HL-60/S4 (cell line): ENCODE measurements at regions not wholly inside any gene's neighbourhood (a gene's known extent, or its start where the extent isn't known, plus 50 kb on each side); places are given as distances from the start of the nearest gene placed in this dataset.
"Not testable (repeated sequence)": the region's sequence is repeated elsewhere in the genome, so short reads cannot be mapped to it uniquely, and the experiment has no call there.

ENCODE experiments used
- in situ Hi-C: fragments of 300-500 bp; cut with MboI; formaldehyde crosslinking; loops from 2 replicates; pipeline ENCODE4 v1.14.3; 2022; ENCODE audit warnings: low sequenced_read_pairs

- in situ Hi-C loops, result no loop called here
Observed at GRCh38 chr13:72657379-72657778, 70.0 kb downstream of the MZT1 start.

- in situ Hi-C loops, result no loop called here
Observed at GRCh38 chr13:72656357-72656756, 71.1 kb downstream of the MZT1 start.

- in situ Hi-C loops, result no loop called here
Observed at GRCh38 chr13:72653506-72653905, 73.9 kb downstream of the MZT1 start.

- in situ Hi-C loops, result no loop called here
Observed at GRCh38 chr13:72652681-72653080, 74.7 kb downstream of the MZT1 start.

GRCh38 chr13:72651144-72651543 lies 76.3 kb downstream of the MZT1 start:
- in situ Hi-C loops, result no loop called here

GRCh38 chr13:72650051-72650700 lies 77.3 kb downstream of the MZT1 start:
- in situ Hi-C loops, result no loop called here

- in situ Hi-C loops, result loop anchor here (25.0 kb wide), 1 partner anchor 1064 kb away; no protein-coding TSS in a partner anchor
Observed at GRCh38 chr13:72648513-72649065, 78.8 kb downstream of the MZT1 start.

GRCh38 chr13:72647422-72647821 lies 80.0 kb downstream of the MZT1 start:
- in situ Hi-C loops, result loop anchor here (25.0 kb wide), 1 partner anchor 1065 kb away; no protein-coding TSS in a partner anchor

- in situ Hi-C loops, result loop anchor here (25.0 kb wide), 1 partner anchor 1067 kb away; no protein-coding TSS in a partner anchor
Observed at GRCh38 chr13:72645521-72645920, 81.9 kb downstream of the MZT1 start.

GRCh38 chr13:72643311-72643989 lies 84.0 kb downstream of the MZT1 start:
- in situ Hi-C loops, result loop anchor here (25.0 kb wide), 1 partner anchor 1069 kb away; no protein-coding TSS in a partner anchor

- in situ Hi-C loops, result loop anchor here (25.0 kb wide), 1 partner anchor 1073 kb away; no protein-coding TSS in a partner anchor
Observed at GRCh38 chr13:72639377-72639776, 88.1 kb downstream of the MZT1 start.

- in situ Hi-C loops, result loop anchor here (25.0 kb wide), 1 partner anchor 1074 kb away; no protein-coding TSS in a partner anchor
Observed at GRCh38 chr13:72638059-72638815, 89.2 kb downstream of the MZT1 start.

GRCh38 chr13:72637561-72637960 lies 89.9 kb downstream of the MZT1 start:
- in situ Hi-C loops, result loop anchor here (25.0 kb wide), 1 partner anchor 1075 kb away; no protein-coding TSS in a partner anchor

- in situ Hi-C loops, result loop anchor here (25.0 kb wide), 1 partner anchor 1077 kb away; no protein-coding TSS in a partner anchor
Observed at GRCh38 chr13:72634859-72635258, 92.6 kb downstream of the MZT1 start.

- in situ Hi-C loops, result no loop called here
Observed at GRCh38 chr13:72622546-72622945, 104.9 kb downstream of the MZT1 start.

GRCh38 chr13:72620874-72621273 lies 106.6 kb downstream of the MZT1 start:
- in situ Hi-C loops, result no loop called here

- in situ Hi-C loops, result no loop called here
Observed at GRCh38 chr13:72617951-72618350, 109.5 kb downstream of the MZT1 start.

- in situ Hi-C loops, result no loop called here
Observed at GRCh38 chr13:72617186-72617585, 110.2 kb downstream of the MZT1 start.

- in situ Hi-C loops, result not testable (repeated sequence)
Observed at GRCh38 chr13:72610251-72610891, 117.1 kb downstream of the MZT1 start.

- in situ Hi-C loops, result no loop called here
Observed at GRCh38 chr13:72599178-72599743, 128.2 kb downstream of the MZT1 start.
